Glomerular visceral epithelial cell (primary cell): ENCODE measurements at regions not wholly inside any gene's neighbourhood (a gene's known extent, or its start where the extent isn't known, plus 50 kb on each side); places are given as distances from the start of the nearest gene placed in this dataset.
"Not testable (repeated sequence)": the region's sequence is repeated elsewhere in the genome, so short reads cannot be mapped to it uniquely, and the experiment has no call there.

ENCODE experiments used
- DNase-seq: peaks from one replicate; pipeline ENCODE4 v3.0.0-alpha.2; 2016; ENCODE audit errors: extremely low spot score

DNA sequence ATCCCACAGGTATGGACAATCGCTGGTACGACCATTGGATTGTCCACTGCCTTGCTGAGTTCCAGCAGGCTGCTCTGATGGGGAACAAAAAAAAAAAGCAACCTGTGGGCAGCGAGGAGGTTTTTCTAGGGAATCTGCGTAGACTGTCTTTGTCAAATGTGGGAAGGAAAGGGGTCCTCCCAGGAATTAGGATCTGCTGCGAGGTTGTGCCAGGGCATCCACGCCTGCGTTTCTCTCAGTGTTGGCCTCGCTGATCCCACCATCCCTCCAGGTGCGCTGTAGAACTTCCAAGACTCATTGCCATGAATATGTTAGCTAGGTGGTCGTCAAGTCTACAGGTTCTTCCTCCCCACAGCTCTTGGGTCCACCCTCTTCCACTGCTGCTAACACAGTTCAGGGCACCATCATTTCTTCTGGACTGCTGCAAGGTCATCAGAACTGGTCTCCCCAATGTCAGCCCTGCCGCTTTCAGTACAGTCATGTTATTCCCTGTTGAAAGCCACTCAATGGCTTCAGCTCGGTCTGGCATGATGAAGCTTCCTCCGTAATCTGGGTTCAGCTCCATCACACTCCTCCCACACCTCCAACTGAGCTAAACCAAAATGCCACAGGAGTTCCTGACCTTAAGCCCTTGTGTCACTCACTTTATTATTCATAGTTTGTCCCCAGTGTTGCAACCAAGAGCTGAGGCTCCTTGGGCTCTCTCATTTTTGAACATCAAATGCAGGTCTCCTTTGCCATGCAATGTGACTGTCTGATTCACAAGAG, 79.5 kb upstream of the DMRT1 start:
- DNase-seq, result no peak

DNA sequence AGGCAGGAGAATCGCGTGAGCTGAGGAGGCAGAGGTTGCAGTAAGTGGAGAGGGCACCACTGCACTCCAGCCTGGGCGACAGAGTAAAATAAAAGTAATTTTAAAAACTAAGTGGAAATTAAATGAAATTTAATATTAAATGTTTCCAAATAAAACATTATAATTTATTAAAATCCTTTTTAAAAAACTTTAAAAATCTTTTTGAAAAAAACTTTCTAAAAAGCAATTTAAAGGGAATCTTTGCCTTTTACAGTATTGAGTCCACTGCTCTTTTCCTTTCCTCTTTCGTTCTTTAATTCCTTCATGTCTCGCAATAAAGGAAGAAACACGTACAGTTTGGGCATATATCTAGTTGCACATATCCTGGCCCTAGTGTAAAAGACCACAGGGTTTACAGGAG, 77.8 kb upstream of the DMRT1 start:
- no peak for DNase-seq

GRCh38 chr9:764105-764524, 77.4 kb upstream of the DMRT1 start:
- peak; percentile 74 for DNase-seq

- DNase-seq, result no peak
Measured at GRCh38 chr9:764986-765385, 76.5 kb upstream of the DMRT1 start.

DNA sequence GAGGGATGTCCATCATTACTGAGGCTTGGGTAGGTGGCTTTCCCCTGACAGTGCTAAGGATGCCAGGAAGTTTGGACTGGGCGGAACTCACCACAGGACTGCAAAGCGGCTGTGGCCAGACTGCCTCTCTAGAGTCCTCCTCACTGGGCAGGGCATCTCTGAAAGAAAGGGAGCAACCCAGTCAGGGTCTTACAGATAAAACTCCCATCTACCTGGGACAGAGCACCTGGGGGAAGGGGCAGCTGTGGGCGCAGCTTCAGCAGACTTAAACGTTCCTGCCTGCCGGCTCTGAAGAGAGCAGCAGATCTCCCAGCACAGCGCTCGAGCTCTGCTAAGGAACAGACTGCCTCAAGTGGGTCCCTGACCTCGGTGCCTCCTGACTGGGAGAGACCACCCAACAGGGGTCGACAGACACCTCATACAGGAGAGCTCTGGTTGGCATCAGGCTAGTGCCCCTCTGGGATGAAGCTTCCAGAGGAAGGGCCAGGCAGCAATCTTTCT, 74.4 kb upstream of the DMRT1 start:
- DNase-seq, result not testable (repeated sequence)

GRCh38 chr9:776086-776485, 65.4 kb upstream of the DMRT1 start:
- no peak for DNase-seq

DNA sequence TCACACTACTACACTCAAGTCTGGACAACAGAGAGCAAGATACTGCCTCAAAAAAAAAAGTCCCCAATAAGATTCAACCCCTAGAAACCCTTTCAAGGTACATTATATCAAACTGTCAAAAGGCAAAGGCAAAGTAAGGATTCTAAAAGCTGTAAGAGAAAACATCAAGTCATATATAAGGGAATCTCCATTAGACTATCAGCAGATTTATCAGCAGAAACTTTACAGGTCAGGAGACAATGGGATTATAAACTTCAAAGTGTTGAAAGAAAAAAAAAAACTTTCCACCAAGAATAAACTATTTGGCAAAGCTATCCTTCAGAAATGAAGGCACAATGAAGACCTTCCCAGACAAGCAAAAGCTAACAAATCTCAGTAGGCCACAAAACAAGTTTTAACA, 63.5 kb upstream of the DMRT1 start:
- no peak for DNase-seq

DNA sequence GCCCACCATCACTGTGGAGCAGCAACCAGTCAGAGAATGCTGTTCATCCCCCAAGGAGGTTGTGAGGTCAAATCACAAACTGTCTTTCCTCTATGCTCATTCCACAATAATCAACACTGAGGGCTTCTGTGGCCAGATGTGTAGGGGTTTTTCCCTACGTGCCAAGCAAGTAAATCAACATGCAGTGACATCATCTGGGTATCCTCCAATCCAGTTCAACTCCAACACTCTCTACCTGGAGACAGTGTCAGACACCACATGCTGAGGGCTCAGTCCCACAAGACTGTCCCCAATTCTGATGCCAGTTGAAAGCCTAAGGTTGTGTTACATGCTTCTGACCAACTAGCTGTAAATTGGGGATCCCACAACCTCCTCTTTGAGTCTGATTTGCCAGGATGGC, 57.3 kb upstream of the DMRT1 start:
- no peak for DNase-seq

GRCh38 chr9:784916-785315, 56.6 kb upstream of the DMRT1 start:
- no peak for DNase-seq

DNA sequence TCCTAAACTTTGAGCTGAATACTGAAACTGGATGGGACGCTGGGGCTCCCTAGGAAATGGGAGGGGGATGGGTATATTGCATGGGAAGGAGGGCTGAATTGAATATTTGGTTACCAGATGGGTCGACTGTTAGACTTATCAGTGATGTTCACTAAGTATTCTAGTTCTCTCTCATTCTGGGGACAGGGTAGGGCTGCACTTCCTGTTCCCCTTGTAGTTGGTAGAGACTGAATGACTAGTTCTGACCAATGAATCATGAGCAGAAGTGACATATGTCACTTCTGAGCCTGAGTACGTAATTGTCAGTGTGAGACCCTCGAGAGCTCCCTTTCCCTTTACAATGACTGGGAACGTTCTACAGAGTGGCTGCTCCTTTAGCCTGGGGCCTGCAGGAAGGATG, 55.5 kb upstream of the DMRT1 start:
- DNase-seq, result no peak

DNA sequence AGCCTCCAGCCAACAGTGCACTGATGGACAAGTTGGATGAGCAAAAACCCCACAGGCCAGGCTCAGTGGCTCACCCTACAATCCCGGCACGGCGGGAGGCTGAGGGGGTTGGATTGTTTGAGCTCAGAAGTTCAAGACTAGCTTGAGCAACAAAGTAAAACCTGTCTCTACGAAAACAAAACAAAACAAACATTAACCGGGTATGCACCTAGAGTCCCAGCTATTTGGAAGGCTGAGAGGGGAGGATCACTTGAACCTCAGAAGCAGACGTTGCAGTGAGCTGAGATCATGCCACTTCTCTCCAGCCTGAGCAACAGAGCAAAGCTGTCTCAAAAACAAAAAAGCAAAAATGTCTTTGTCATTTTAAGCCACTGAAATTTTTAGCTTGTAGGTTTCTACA, 55.1 kb upstream of the DMRT1 start:
- DNase-seq, result no peak

GRCh38 chr9:788777-789176, 52.7 kb upstream of the DMRT1 start:
- no peak for DNase-seq
